ENCODE measurements at regions not wholly inside any gene's neighbourhood (a gene's known extent, or its start where the extent isn't known, plus 50 kb on each side); places are given as distances from the start of the nearest gene placed in this dataset.

GRCh38 chr19:28419312-28419711, 793.6 kb downstream of the UQCRFS1 start:
- Histone ChIP-seq H3K36me3 (replicated peaks in 1 of 2) (no peaks in the 10 kb centered on the region), H3K27ac (no peak overlapping the region), H3K4me3 (no peak overlapping the region), H3K9me3 (replicated peaks in 1 of 3) (no peaks in the 10 kb centered on the region), H3K4me1 (replicated peaks in 1 of 2) (no peaks in the 10 kb centered on the region), H3K27me3 (no peaks in the 10 kb centered on the region)
- intact Hi-C loops (cut with DNase I) = no loop called here
- TF ChIP-seq CTCF (IDR thresholded peaks at IDR 0.05) (no peak), POLR2A (IDR thresholded peaks at IDR 0.05) (no peak)
- no peak for DNase-seq
- WGBS, 4 donors = 64 to 85% (median 76%) methylated on average over 2 of the region's 2 CpGs

GRCh38 chr19:28417361-28417760, 795.6 kb downstream of the UQCRFS1 start:
- Histone ChIP-seq H3K4me3 (no peak overlapping the region), H3K27me3 (no peaks in the 10 kb centered on the region), H3K36me3 (replicated peaks in 1 of 2) (no peaks in the 10 kb centered on the region), H3K27ac (no peak overlapping the region), H3K4me1 (replicated peaks in 1 of 2) (no peaks in the 10 kb centered on the region), H3K9me3 (replicated peaks in 1 of 3) (no peaks in the 10 kb centered on the region)
- intact Hi-C loops (cut with DNase I) = no loop called here
- 51 to 77% (median 59%) methylated on average over 5 of the region's 5 CpGs for WGBS, 4 donors
- no peak for TF ChIP-seq CTCF (IDR thresholded peaks at IDR 0.05)
- peak in 1 of 7 donors; percentile 25 for DNase-seq

GRCh38 chr19:28416245-28416644, 796.7 kb downstream of the UQCRFS1 start:
- no peaks in the 10 kb centered on the region for H3K36me3 ChIP-seq (replicated peaks in 1 of 2)
- DNase-seq = no peak
- WGBS, 4 donors = 84 to 95% (median 90%) methylated on average over 1 of the region's 1 CpG
- no peak overlapping the region for H3K4me3 ChIP-seq
- H3K9me3 ChIP-seq (replicated peaks in 1 of 3) = no peaks in the 10 kb centered on the region
- intact Hi-C loops (cut with DNase I) = no loop called here
- TF ChIP-seq CTCF (IDR thresholded peaks at IDR 0.05) (no peak), POLR2A (IDR thresholded peaks at IDR 0.05) (no peak)
- H3K27ac ChIP-seq = no peak overlapping the region
- H3K4me1 ChIP-seq (replicated peaks in 1 of 2) = no peaks in the 10 kb centered on the region
- H3K27me3 ChIP-seq = no peaks in the 10 kb centered on the region

GRCh38 chr19:28414748-28415147, 798.2 kb downstream of the UQCRFS1 start:
- Histone ChIP-seq H3K4me1 (replicated peaks in 1 of 2) (no peaks in the 10 kb centered on the region), H3K36me3 (replicated peaks in 1 of 2) (no peaks in the 10 kb centered on the region), H3K9me3 (replicated peaks in 1 of 3) (no peaks in the 10 kb centered on the region), H3K27ac (no peak overlapping the region), H3K27me3 (no peaks in the 10 kb centered on the region), H3K4me3 (no peak overlapping the region)
- 24 to 56% (median 36%) methylated on average over 3 of the region's 3 CpGs for WGBS, 4 donors
- intact Hi-C loops (cut with DNase I) = no loop called here
- no peak for DNase-seq
- TF ChIP-seq POLR2A (IDR thresholded peaks at IDR 0.05) = no peak
- TF ChIP-seq CTCF (IDR thresholded peaks at IDR 0.05) = no peak
